ENCODE measurements at regions not wholly inside any gene's neighbourhood (a gene's known extent, or its start where the extent isn't known, plus 50 kb on each side); places are given as distances from the start of the nearest gene placed in this dataset.

- Histone ChIP-seq H3K79me2 (ENCODE audit: insufficient read depth, low read length) (no peaks in the 10 kb centered on the region), H3K4me1 (ENCODE audit: insufficient read depth, low read length, severe bottlenecking) (no peaks in the 10 kb centered on the region), H3K9me3 (ENCODE audit: low read length) (no peaks in the 10 kb centered on the region), H3K27me3 (ENCODE audit: insufficient read depth, low read length) (no peaks in the 10 kb centered on the region), H3K4me3 (ENCODE audit: low read depth, low read length, poor library complexity, severe bottlenecking) (no peak overlapping the region), H3K9ac (ENCODE audit: low read length) (no peak overlapping the region), H3F3A (ENCODE audit: insufficient read depth, low read length) (no peaks in the 10 kb centered on the region), H2AFZ (ENCODE audit: low read length) (no peak overlapping the region), H3K36me3 (ENCODE audit: insufficient read depth, low read length) (no peaks in the 10 kb centered on the region), H3K27ac (ENCODE audit: low read depth, low read length, poor library complexity, severe bottlenecking) (no peak overlapping the region), H3K9me2 (ENCODE audit: low read depth, low read length) (no peaks in the 10 kb centered on the region), H4K20me1 (ENCODE audit: insufficient read depth, low read length) (no peaks in the 10 kb centered on the region), H3K4me2 (ENCODE audit: low read length) (no peak overlapping the region)
- TF ChIP-seq CTCF (IDR thresholded peaks at IDR 0.05; ENCODE audit: low read length): no peak
- TF ChIP-seq EZH2 (IDR thresholded peaks at IDR 0.05; ENCODE audit: borderline replicate concordance, low read length): no peak
These were observed 439.2 kb upstream of the SOX9 start for GRCh38 chr17:71681427-71682173.

- no peaks in the 10 kb centered on the region for H3F3A ChIP-seq (ENCODE audit: insufficient read depth, low read length)
- H3K4me1 ChIP-seq (ENCODE audit: insufficient read depth, low read length, severe bottlenecking): no peaks in the 10 kb centered on the region
- H3K4me2 ChIP-seq (ENCODE audit: low read length): no peak overlapping the region
- H3K9me2 ChIP-seq (ENCODE audit: low read depth, low read length): no peaks in the 10 kb centered on the region
- no peaks in the 10 kb centered on the region for H3K9me3 ChIP-seq (ENCODE audit: low read length)
- H3K36me3 ChIP-seq (ENCODE audit: insufficient read depth, low read length): no peaks in the 10 kb centered on the region
- no peak for TF ChIP-seq EZH2 (IDR thresholded peaks at IDR 0.05; ENCODE audit: borderline replicate concordance, low read length)
- TF ChIP-seq CTCF (IDR thresholded peaks at IDR 0.05; ENCODE audit: low read length): no peak
- H3K4me3 ChIP-seq (ENCODE audit: low read depth, low read length, poor library complexity, severe bottlenecking): no peak overlapping the region
- no peak overlapping the region for H2AFZ ChIP-seq (ENCODE audit: low read length)
- no peaks in the 10 kb centered on the region for H3K79me2 ChIP-seq (ENCODE audit: insufficient read depth, low read length)
- no peaks in the 10 kb centered on the region for H4K20me1 ChIP-seq (ENCODE audit: insufficient read depth, low read length)
- no peak overlapping the region for H3K9ac ChIP-seq (ENCODE audit: low read length)
- H3K27me3 ChIP-seq (ENCODE audit: insufficient read depth, low read length): no peaks in the 10 kb centered on the region
- no peak overlapping the region for H3K27ac ChIP-seq (ENCODE audit: low read depth, low read length, poor library complexity, severe bottlenecking)
These were observed 438.7 kb upstream of the SOX9 start for GRCh38 chr17:71682174-71682494.

- no peaks in the 10 kb centered on the region for H3K79me2 ChIP-seq (ENCODE audit: insufficient read depth, low read length)
- H3K4me2 ChIP-seq (ENCODE audit: low read length): no peak overlapping the region
- no peak overlapping the region for H3K4me3 ChIP-seq (ENCODE audit: low read depth, low read length, poor library complexity, severe bottlenecking)
- no peaks in the 10 kb centered on the region for H3K4me1 ChIP-seq (ENCODE audit: insufficient read depth, low read length, severe bottlenecking)
- no peaks in the 10 kb centered on the region for H3K27me3 ChIP-seq (ENCODE audit: insufficient read depth, low read length)
- no peak overlapping the region for H2AFZ ChIP-seq (ENCODE audit: low read length)
- no peak overlapping the region for H3K27ac ChIP-seq (ENCODE audit: low read depth, low read length, poor library complexity, severe bottlenecking)
- no peaks in the 10 kb centered on the region for H4K20me1 ChIP-seq (ENCODE audit: insufficient read depth, low read length)
- TF ChIP-seq CTCF (IDR thresholded peaks at IDR 0.05; ENCODE audit: low read length) (no peak), EZH2 (IDR thresholded peaks at IDR 0.05; ENCODE audit: borderline replicate concordance, low read length) (no peak)
- H3F3A ChIP-seq (ENCODE audit: insufficient read depth, low read length): no peaks in the 10 kb centered on the region
- H3K9me3 ChIP-seq (ENCODE audit: low read length): no peaks in the 10 kb centered on the region
- H3K9ac ChIP-seq (ENCODE audit: low read length): no peak overlapping the region
- no peaks in the 10 kb centered on the region for H3K9me2 ChIP-seq (ENCODE audit: low read depth, low read length)
- H3K36me3 ChIP-seq (ENCODE audit: insufficient read depth, low read length): no peaks in the 10 kb centered on the region
These were observed 431.0 kb upstream of the SOX9 start for GRCh38 chr17:71689782-71690181.

Measured in OCI-LY1 (cell line).